ENCODE measurements at regions not wholly inside any gene's neighbourhood (a gene's known extent, or its start where the extent isn't known, plus 50 kb on each side); places are given as distances from the start of the nearest gene placed in this dataset.

DNA sequence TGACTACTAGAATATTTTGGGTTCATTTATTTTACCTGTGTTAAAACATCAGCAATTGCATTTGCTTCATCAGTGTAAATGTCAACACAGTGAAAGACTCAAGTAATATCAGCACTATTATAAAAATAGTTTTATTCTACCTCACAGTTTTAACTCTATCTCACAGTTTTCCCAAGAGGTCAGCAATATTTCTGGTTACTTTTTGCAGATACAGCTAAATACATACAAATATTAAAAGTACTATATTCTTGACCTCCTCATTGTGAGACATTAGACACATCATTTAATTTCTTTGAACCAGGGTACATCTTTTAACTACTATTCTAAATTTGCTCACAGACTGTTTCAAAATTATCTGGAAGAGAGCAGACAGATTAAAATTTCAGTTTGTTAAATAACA, 321.7 kb upstream of the OR4E1 start:
- no peak for DNase-seq (ENCODE audit: extremely low spot score)
- ChIA-PET POLR2A (no interaction called here), CTCF (interaction anchor here (0.6 to 2.4 kb wide), 3 partner anchors 17 to 273 kb away, joined by 3 to 10 read pairs (median 3); no protein-coding TSS in a partner anchor)
- no peak for TF ChIP-seq LEF1 (IDR thresholded peaks at IDR 0.05; ENCODE audit: borderline replicate concordance)
- TF ChIP-seq, protein P1, sequence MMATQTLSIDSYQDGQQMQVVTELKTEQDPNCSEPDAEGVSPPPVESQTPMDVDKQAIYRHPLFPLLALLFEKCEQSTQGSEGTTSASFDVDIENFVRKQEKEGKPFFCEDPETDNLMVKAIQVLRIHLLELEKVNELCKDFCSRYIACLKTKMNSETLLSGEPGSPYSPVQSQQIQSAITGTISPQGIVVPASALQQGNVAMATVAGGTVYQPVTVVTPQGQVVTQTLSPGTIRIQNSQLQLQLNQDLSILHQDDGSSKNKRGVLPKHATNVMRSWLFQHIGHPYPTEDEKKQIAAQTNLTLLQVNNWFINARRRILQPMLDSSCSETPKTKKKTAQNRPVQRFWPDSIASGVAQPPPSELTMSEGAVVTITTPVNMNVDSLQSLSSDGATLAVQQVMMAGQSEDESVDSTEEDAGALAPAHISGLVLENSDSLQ (IDR thresholded peaks at IDR 0.05): no peak
- TF ChIP-seq ZNF384 (IDR thresholded peaks at IDR 0.05): no peak
- no peak for TF ChIP-seq ELF4 (IDR thresholded peaks at IDR 0.05)
- TF ChIP-seq FOXA1 (IDR thresholded peaks at IDR 0.05): no peak
- no peak for TF ChIP-seq FOXK2 (IDR thresholded peaks at IDR 0.05)
- no peak for TF ChIP-seq TARDBP (IDR thresholded peaks at IDR 0.05)
- TF ChIP-seq SP1 (IDR thresholded peaks at IDR 0.05): no peak
- TF ChIP-seq BHLHE40 (IDR thresholded peaks at IDR 0.05; ENCODE audit: borderline replicate concordance): no peak
- TF ChIP-seq NFRKB (IDR thresholded peaks at IDR 0.05): no peak
- no peak for TF ChIP-seq FOXM1 (IDR thresholded peaks at IDR 0.05; ENCODE audit: borderline replicate concordance)
- no peak for TF ChIP-seq SUZ12 (IDR thresholded peaks at IDR 0.05)
- TF ChIP-seq HDGF (IDR thresholded peaks at IDR 0.05; ENCODE audit: borderline replicate concordance): no peak
- TF ChIP-seq ARNT (IDR thresholded peaks at IDR 0.05): no peak
- no peak for TF ChIP-seq CTBP1 (IDR thresholded peaks at IDR 0.05; ENCODE audit: borderline replicate concordance)
- no peak for TF ChIP-seq L3MBTL2 (conservative IDR thresholded peaks at IDR 0.05)

DNA sequence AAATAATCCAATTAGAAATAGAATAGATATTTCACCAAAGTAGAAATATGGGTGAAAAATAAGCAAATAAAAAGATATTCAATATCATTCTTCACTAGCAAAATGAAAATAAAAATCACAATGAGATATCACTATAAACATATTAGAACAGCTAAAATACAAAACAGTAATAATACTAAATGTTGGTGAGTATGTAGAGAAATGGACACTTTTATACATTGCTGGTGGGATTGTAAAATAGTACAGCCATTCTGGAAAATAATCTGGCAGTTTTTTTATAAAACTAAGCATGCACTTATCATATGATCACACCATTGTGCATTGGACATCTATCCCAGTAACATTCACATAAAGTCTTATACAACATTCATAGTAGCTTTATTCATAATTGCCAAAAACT, 320.2 kb upstream of the OR4E1 start:
- TF ChIP-seq LEF1 (IDR thresholded peaks at IDR 0.05; ENCODE audit: borderline replicate concordance) (no peak), FOXA1 (IDR thresholded peaks at IDR 0.05) (no peak), ZNF384 (IDR thresholded peaks at IDR 0.05) (no peak), NFRKB (IDR thresholded peaks at IDR 0.05) (no peak), BHLHE40 (IDR thresholded peaks at IDR 0.05; ENCODE audit: borderline replicate concordance) (no peak), SUZ12 (IDR thresholded peaks at IDR 0.05) (no peak), FOXK2 (IDR thresholded peaks at IDR 0.05) (no peak), ARNT (IDR thresholded peaks at IDR 0.05) (no peak), CTBP1 (IDR thresholded peaks at IDR 0.05; ENCODE audit: borderline replicate concordance) (no peak), SP1 (IDR thresholded peaks at IDR 0.05) (no peak), L3MBTL2 (conservative IDR thresholded peaks at IDR 0.05) (no peak), TARDBP (IDR thresholded peaks at IDR 0.05) (no peak)
- TF ChIP-seq, protein P1 (IDR thresholded peaks at IDR 0.05): no peak
- DNase-seq (ENCODE audit: extremely low spot score): no peak
- POLR2A ChIA-PET: no interaction called here
- CTCF ChIA-PET: interaction anchor here (1.1 kb wide), 1 partner anchor 16 kb away, joined by 5 read pairs; no protein-coding TSS in a partner anchor

DNA sequence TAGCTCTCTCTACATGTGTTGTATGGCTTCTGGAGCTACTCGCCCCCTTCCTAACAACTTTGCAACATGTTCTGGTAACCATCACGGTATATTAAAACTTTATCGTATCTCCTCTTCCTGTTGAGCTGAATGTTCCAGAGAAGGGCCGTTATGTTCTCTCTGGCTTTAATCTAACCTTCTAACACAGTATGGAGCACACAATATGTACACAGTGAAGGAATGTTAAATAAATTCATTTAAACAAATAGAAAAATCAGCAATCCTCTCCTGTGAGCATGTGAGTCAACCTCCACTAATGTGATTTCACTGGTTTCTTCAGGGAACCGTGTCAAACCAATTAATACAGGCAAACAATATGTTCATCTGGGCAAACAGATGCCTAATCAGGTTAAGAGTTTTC, 319.5 kb upstream of the OR4E1 start:
- ChIA-PET POLR2A (no interaction called here), CTCF (interaction anchor here (1.0 to 1.3 kb wide), 3 partner anchors 9 to 16 kb away, joined by 4 to 6 read pairs (median 5); no protein-coding TSS in a partner anchor)
- TF ChIP-seq FOXM1 (IDR thresholded peaks at IDR 0.05; ENCODE audit: borderline replicate concordance): no peak
- TF ChIP-seq TARDBP (IDR thresholded peaks at IDR 0.05): no peak
- TF ChIP-seq LEF1 (IDR thresholded peaks at IDR 0.05; ENCODE audit: borderline replicate concordance): no peak
- no peak for TF ChIP-seq CTBP1 (IDR thresholded peaks at IDR 0.05; ENCODE audit: borderline replicate concordance)
- TF ChIP-seq SP1 (IDR thresholded peaks at IDR 0.05): no peak
- no peak for TF ChIP-seq FOXA1 (IDR thresholded peaks at IDR 0.05)
- DNase-seq (ENCODE audit: extremely low spot score): no peak

DNA sequence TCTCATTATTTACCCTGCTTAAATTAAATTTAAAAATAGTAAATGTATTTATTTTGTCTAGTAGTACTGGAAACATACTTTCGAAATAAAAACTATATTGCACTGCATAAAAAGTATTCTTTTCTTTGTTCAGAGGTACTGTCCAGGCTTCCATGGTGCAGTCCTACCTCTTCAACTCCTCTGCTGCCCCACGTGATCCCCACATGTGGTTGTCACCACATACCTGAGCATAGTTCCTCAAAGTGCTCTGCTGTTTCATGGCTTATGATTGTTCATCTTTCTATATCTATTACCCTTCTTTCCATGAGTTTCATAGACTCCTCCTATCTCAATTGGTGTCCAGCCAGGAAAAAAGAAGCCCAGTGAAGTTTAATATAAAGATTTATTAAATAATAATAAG, 317.5 kb upstream of the OR4E1 start:
- ChIA-PET CTCF (interaction anchor here (0.9 to 3.8 kb wide), 8 partner anchors 8 to 210 kb away, joined by 3 to 22 read pairs (median 4); no protein-coding TSS in a partner anchor), POLR2A (no interaction called here)
- TF ChIP-seq SP1 (IDR thresholded peaks at IDR 0.05) (no peak), TARDBP (IDR thresholded peaks at IDR 0.05) (no peak), HDGF (IDR thresholded peaks at IDR 0.05; ENCODE audit: borderline replicate concordance) (no peak), FOXA1 (IDR thresholded peaks at IDR 0.05) (no peak), BHLHE40 (IDR thresholded peaks at IDR 0.05; ENCODE audit: borderline replicate concordance) (no peak), SUZ12 (IDR thresholded peaks at IDR 0.05) (no peak), ZNF384 (IDR thresholded peaks at IDR 0.05) (no peak), L3MBTL2 (conservative IDR thresholded peaks at IDR 0.05) (no peak), FOXK2 (IDR thresholded peaks at IDR 0.05) (no peak), LEF1 (IDR thresholded peaks at IDR 0.05; ENCODE audit: borderline replicate concordance) (no peak), ARNT (IDR thresholded peaks at IDR 0.05) (no peak), CTBP1 (IDR thresholded peaks at IDR 0.05; ENCODE audit: borderline replicate concordance) (no peak), ELF4 (IDR thresholded peaks at IDR 0.05) (no peak), FOXM1 (IDR thresholded peaks at IDR 0.05; ENCODE audit: borderline replicate concordance) (no peak), NFRKB (IDR thresholded peaks at IDR 0.05) (no peak)
- TF ChIP-seq, protein P1 (IDR thresholded peaks at IDR 0.05): no peak
- DNase-seq (ENCODE audit: extremely low spot score): no peak

DNA sequence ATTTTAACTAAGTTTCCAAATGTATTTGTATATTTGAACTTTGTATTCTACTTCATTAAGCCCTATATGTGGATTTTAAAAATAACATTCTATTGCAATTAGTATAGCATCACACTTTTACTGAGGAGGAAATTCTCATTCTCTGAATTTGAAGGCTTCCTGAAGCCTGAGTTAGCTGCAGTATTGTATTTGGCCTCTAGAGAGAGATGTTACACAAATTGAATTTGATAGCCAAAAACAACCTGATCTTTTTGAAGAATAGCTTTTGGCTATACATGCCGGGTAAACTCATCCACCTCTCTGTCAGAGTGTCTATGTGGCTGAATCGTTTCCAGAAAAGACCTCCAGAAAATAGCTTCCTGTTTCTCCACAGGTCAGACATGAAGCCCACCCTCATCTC, 316.5 kb upstream of the OR4E1 start:
- ChIA-PET POLR2A (no interaction called here), CTCF (interaction anchor here (0.8 to 3.8 kb wide), 9 partner anchors 8 to 211 kb away, joined by 3 to 22 read pairs (median 3); no protein-coding TSS in a partner anchor)
- DNase-seq (ENCODE audit: extremely low spot score): peak; percentile 20
- TF ChIP-seq ZNF384 (IDR thresholded peaks at IDR 0.05) (no peak), BHLHE40 (IDR thresholded peaks at IDR 0.05; ENCODE audit: borderline replicate concordance) (no peak), L3MBTL2 (conservative IDR thresholded peaks at IDR 0.05) (no peak), CTBP1 (IDR thresholded peaks at IDR 0.05; ENCODE audit: borderline replicate concordance) (no peak), FOXK2 (IDR thresholded peaks at IDR 0.05) (no peak), ARNT (IDR thresholded peaks at IDR 0.05) (no peak), SUZ12 (IDR thresholded peaks at IDR 0.05) (no peak), ELF4 (IDR thresholded peaks at IDR 0.05) (no peak), NFRKB (IDR thresholded peaks at IDR 0.05) (no peak), FOXM1 (IDR thresholded peaks at IDR 0.05; ENCODE audit: borderline replicate concordance) (no peak), SP1 (IDR thresholded peaks at IDR 0.05) (no peak), HDGF (IDR thresholded peaks at IDR 0.05; ENCODE audit: borderline replicate concordance) (no peak), TARDBP (IDR thresholded peaks at IDR 0.05) (no peak), FOXA1 (IDR thresholded peaks at IDR 0.05) (no peak), LEF1 (IDR thresholded peaks at IDR 0.05; ENCODE audit: borderline replicate concordance) (no peak)
- TF ChIP-seq, protein P1 (IDR thresholded peaks at IDR 0.05): no peak

Measured in HEK293T (cell line).